H1 (cell line): ENCODE measurements at regions not wholly inside any gene's neighbourhood (a gene's known extent, or its start where the extent isn't known, plus 50 kb on each side); places are given as distances from the start of the nearest gene placed in this dataset.

Experiments
- EP300 ChIP-seq, 2 experiments: IDR thresholded peaks; 1 replicate in 1 of 2; 2 replicates in 1 of 2; pipeline ENCODE4 v1.6.1; 2011 to 2012; ENCODE audit warnings: low read depth in 2 of 2, low read length in 2 of 2, mild to moderate bottlenecking in 2 of 2, borderline replicate concordance in 1 of 2, inconsistent platforms in 1 of 2, moderate library complexity in 1 of 2
- EZH2 ChIP-seq: fragments of 200-600 bp; sonication (generic); IDR thresholded peaks from 2 replicates; pipeline ENCODE4 v1.7.1; 2012; ENCODE audit warnings: low read depth, mild to moderate bottlenecking, moderate library complexity, low read length, inconsistent platforms; ENCODE audit not compliant: severe bottlenecking
- POLR2AphosphoS5 ChIP-seq: IDR thresholded peaks from 2 replicates; pipeline ENCODE4 v1.6.1; 2011; ENCODE audit warnings: low read depth, low read length
- TBP ChIP-seq: IDR thresholded peaks from 2 replicates; pipeline ENCODE4 v1.6.1; 2011; ENCODE audit warnings: low read depth, low read length, improper control_type of control experiment

GRCh38 chr4:135573251-135573650 is 1371.7 kb upstream of the PABPC4L start (continued):
- TF ChIP-seq EZH2: no peak
- TF ChIP-seq TBP: no peak
- no peak for TF ChIP-seq EP300 (IDR thresholded peaks at IDR 0.05; ENCODE audit: borderline replicate concordance in 1 of 2, low read depth in 2 of 2, low read length in 2 of 2)
- TF ChIP-seq POLR2AphosphoS5: no peak
